PFSK-1 (cell line): ENCODE measurements at regions not wholly inside any gene's neighbourhood (a gene's known extent, or its start where the extent isn't known, plus 50 kb on each side); places are given as distances from the start of the nearest gene placed in this dataset.

ENCODE experiments used
- FOXP2 ChIP-seq: optimal IDR thresholded peaks from 2 replicates; pipeline ENCODE3; 2011; ENCODE audit warnings: borderline replicate concordance, control low read depth, inconsistent platforms; ENCODE audit not compliant: insufficient read depth; ENCODE audit errors: extremely low read length, extremely low read depth
- POLR2AphosphoS5 ChIP-seq: IDR thresholded peaks from 2 replicates; pipeline ENCODE4 v1.6.1; 2012; ENCODE audit warnings: low read depth, mild to moderate bottlenecking, control low read depth, low read length, moderate library complexity
- SIN3A ChIP-seq: IDR thresholded peaks from 2 replicates; pipeline ENCODE4 v1.6.1; 2012; ENCODE audit warnings: mild to moderate bottlenecking, low read length, moderate library complexity, borderline replicate concordance; ENCODE audit not compliant: insufficient read depth
- TAF1 ChIP-seq: IDR thresholded peaks from 2 replicates; pipeline ENCODE4 v1.6.1; 2012; ENCODE audit warnings: low read length, control low read depth, borderline replicate concordance; ENCODE audit not compliant: insufficient read depth
- TF ChIP-seq, protein P1 (sequence below), 2 experiments: IDR thresholded peaks; 2 replicates each; pipeline versions ENCODE4 v1.6.1 to v1.8.0; 2011 to 2012; ENCODE audit warnings: low read depth in 2 of 2, low read length in 2 of 2, control low read depth in 1 of 2, inconsistent platforms in 1 of 2, mild to moderate bottlenecking in 1 of 2, moderate library complexity in 1 of 2; ENCODE audit not compliant: insufficient read depth in 1 of 2

DNA sequence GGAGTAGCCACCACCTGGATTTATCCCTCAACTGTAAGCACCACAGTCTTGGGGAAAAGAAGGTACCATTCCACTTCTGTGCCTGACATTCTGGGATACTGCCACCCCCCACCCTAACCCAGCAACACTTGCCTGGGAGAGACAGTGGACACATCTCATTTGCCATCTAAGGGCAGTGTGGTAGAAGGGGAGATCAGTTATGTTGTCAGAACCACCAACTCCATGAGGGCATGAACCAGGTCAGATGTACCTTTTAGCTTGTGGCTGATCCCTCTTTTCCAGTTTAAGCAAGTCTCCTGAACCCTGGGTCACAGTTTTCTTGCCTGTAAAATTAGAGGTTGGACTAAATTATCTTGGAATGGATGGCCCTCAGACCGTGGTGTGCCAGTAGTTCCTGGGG is 165.5 kb downstream of the SCP2D1 start:
- no peak for TF ChIP-seq POLR2AphosphoS5
- no peak for TF ChIP-seq TAF1
- TF ChIP-seq, protein P1, sequence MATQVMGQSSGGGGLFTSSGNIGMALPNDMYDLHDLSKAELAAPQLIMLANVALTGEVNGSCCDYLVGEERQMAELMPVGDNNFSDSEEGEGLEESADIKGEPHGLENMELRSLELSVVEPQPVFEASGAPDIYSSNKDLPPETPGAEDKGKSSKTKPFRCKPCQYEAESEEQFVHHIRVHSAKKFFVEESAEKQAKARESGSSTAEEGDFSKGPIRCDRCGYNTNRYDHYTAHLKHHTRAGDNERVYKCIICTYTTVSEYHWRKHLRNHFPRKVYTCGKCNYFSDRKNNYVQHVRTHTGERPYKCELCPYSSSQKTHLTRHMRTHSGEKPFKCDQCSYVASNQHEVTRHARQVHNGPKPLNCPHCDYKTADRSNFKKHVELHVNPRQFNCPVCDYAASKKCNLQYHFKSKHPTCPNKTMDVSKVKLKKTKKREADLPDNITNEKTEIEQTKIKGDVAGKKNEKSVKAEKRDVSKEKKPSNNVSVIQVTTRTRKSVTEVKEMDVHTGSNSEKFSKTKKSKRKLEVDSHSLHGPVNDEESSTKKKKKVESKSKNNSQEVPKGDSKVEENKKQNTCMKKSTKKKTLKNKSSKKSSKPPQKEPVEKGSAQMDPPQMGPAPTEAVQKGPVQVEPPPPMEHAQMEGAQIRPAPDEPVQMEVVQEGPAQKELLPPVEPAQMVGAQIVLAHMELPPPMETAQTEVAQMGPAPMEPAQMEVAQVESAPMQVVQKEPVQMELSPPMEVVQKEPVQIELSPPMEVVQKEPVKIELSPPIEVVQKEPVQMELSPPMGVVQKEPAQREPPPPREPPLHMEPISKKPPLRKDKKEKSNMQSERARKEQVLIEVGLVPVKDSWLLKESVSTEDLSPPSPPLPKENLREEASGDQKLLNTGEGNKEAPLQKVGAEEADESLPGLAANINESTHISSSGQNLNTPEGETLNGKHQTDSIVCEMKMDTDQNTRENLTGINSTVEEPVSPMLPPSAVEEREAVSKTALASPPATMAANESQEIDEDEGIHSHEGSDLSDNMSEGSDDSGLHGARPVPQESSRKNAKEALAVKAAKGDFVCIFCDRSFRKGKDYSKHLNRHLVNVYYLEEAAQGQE (IDR thresholded peaks at IDR 0.05; ENCODE audit: insufficient read depth in 1 of 2, low read depth in 2 of 2, low read length in 2 of 2) = no peak
- TF ChIP-seq SIN3A = no peak
- TF ChIP-seq FOXP2 = no peak
